ENCODE measurements at regions not wholly inside any gene's neighbourhood (a gene's known extent, or its start where the extent isn't known, plus 50 kb on each side); places are given as distances from the start of the nearest gene placed in this dataset.

DNA sequence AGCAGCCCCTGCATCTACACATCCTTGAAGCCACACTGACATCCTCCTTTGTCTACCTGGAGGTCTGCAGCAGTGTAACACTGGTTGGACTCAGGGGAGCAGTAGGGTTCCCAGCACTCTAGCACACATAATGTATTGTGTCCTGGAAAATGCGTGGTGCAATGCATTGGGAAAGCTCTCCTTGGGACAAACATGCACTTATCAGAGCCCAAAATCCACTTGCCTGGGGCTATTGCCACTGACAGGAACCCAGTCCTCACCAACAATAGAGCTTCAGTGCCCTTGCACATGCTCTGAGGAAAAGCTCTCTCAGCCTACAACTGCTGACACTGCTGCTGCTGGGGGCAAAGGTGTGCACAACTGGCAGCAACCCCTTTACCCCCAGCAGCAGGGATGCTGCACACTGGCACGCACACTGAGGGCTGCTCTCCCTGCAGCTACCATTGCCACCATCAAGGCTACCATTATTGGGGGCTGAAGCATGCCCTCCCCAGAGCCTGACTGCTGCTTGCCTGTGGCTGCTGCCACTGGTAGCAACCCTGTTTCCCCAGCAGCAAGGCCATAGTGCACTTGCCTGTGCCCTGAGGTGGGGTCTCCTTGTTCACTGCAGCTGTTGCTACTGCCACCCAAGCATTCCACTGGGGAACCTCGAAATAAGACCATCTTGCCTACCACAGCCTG lies 221.9 kb downstream of the SLC38A4 start:
- TF ChIP-seq POLR2A (IDR thresholded peaks at IDR 0.05; ENCODE audit: low read depth, low read length) (no peak), POLR2AphosphoS5 (IDR thresholded peaks at IDR 0.05; ENCODE audit: low read depth, low read length) (no peak), TAF1 (IDR thresholded peaks at IDR 0.05; ENCODE audit: borderline replicate concordance, low read depth, low read length) (no peak)

Data from GM12892 (cell line).